H54 (cell line): ENCODE measurements at regions not wholly inside any gene's neighbourhood (a gene's known extent, or its start where the extent isn't known, plus 50 kb on each side); places are given as distances from the start of the nearest gene placed in this dataset.
A peak's percentile ranks its signal among the peaks of the same experiment; 100 is the strongest.

ENCODE experiments used
- DNase-seq: peaks from one replicate; pipeline ENCODE4 v3.0.0; 2011; ENCODE audit warnings: low spot score, mixed read lengths; ENCODE audit not compliant: insufficient read length
- FAIRE-seq: peaks from 3 replicates; lab custom pipeline; 2011; peaks lifted over from hg19 to GRCh38; lab: Jason Lieb, UNC
- POLR2A ChIP-seq: IDR thresholded peaks from 2 replicates; pipeline ENCODE4 v1.6.1; 2011; ENCODE audit warnings: low read depth, mild to moderate bottlenecking, low read length

DNA sequence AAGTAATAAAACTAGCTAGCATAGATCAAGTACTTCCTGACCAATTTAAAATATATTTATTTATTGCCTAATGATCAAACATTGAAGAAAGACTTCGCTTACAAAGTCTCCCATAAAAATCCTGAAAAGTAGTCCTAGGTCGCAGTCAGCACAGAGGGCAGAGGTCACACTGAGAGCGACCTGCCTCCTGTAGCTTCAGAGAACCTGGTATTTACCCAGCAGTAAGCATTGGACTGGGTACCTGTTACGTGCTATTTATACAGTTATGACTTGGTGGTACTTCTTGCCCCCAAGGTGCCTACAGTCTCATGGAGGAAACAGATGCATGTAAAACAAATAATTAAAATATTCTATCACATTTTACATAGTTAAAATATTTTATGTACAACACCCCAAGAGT is 274.1 kb upstream of the G2E3 start:
- DNase-seq (no peak), FAIRE-seq (no peak)
- TF ChIP-seq POLR2A, result no peak

DNA sequence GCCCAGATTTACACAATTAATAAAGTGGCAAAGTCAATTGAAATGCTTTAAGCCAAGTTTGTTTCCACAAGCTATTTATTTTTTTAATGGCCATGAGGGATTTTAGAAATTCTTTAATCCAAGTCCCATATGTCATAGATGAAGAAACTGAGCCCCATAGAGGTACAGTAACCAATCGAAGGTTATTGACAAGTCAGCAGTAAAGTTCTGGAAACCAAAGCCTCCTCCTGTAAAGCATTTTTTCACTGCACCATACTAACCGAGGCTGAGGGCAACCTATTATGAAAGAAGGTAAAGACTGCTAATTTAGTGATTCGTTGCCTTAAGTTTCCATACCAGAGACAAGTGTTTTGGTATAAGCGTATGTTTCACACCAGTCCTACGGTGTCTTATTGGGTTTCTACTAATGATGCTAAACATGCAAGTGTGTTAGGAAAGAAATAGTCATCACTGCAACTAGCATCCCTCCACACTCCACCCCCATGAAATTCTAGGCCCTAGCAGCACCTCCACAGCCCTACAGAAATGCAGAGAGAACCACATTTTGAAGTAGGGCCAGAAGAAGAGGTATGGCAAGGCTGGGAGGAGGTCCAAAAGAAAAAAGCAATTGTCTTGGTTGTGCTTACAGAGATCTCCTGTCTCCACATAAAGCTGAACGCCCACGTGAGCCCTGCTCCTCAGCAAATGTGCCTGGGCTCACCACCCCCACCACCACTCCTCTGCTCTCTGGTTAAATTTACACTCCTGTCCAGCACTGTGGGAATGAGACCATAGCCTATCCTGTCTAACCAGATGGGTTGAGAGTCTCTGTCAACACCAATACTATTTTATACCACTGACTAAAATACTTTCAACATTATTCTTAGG is 271.1 kb upstream of the G2E3 start:
- FAIRE-seq, result no peak
- no peak for TF ChIP-seq POLR2A
- DNase-seq, result no peak

DNA sequence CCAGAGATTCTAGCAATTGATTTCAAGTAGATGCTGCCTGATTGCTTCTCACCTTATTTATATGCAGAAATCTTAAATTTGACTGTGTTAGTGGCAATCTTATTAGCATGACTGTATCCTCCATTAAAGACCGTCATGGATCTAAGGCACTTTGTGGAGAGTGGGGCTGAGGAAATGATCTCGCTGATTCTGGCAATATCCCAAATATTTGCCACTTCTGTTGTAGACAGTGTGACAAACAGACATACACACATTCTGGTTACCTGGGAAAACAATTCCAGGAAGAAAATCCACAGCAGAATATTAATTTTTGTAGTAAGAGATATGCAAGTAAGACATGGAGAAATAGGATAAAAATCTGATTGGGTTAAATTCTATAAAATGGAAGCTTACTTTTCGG is 269.0 kb upstream of the G2E3 start:
- no peak for FAIRE-seq
- DNase-seq, result no peak

DNA sequence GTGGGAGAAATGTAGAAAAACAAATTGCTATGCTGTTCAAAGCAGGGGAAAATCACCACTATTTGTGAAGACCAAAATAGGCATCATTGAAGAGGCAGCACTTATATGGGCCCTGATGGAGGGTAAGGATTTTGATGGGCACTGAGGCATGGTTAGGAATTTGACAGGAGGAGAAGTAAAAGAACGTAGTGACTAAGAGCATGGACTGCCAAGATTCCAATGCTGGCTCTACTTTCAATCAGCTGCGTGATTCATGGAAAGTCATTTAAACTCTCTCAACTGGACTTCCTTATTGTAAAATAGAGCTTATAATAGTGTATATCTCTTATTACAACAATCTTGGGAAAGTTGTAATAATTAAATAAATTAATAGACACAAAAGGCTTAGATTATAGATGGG is 267.7 kb upstream of the G2E3 start:
- FAIRE-seq (peak; percentile 71), DNase-seq (no peak)
- TF ChIP-seq POLR2A, result no peak

More for the DNA sequence above, 269.0 kb upstream of the G2E3 start:
- TF ChIP-seq POLR2A, result no peak

DNA sequence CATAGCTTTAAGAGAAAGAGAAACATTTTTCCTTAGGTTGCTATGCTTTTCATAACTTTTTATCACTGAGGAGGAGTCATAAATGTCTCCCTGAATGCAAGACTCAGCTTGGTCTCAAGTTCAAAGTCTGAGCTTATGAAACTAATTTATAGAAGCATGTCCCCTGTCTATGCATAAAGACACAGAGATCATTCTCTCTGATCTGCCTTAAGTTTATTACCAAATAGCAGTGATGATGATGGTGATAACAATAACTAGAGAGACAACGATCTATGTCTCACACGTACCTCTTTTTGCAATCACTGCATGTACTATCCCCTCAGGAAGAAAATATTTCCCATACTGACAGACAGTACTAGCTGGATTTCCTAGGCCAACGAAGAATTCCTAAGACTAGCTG is 266.4 kb upstream of the G2E3 start:
- no peak for TF ChIP-seq POLR2A
- DNase-seq (no peak), FAIRE-seq (no peak)

DNA sequence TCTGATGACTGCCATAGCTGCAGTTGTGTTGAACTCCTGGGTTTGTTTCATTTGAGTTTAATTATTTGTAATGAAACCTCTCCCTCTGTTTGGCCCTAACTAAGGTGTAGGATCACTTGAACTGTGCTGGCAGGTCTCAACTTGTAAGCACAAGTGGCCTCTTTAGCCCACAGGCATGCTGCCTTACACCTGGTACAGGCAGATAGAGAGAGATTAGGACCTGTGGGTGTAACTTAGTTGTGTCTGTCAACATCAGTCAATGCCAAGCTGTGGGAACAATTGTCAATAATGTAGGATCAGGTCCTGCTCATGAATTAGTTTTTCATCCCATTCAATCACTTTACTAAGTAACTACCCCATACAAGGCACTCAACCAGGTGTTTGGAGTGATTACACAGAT is 263.0 kb upstream of the G2E3 start:
- no peak for DNase-seq
- no peak for FAIRE-seq
- TF ChIP-seq POLR2A, result no peak

DNA sequence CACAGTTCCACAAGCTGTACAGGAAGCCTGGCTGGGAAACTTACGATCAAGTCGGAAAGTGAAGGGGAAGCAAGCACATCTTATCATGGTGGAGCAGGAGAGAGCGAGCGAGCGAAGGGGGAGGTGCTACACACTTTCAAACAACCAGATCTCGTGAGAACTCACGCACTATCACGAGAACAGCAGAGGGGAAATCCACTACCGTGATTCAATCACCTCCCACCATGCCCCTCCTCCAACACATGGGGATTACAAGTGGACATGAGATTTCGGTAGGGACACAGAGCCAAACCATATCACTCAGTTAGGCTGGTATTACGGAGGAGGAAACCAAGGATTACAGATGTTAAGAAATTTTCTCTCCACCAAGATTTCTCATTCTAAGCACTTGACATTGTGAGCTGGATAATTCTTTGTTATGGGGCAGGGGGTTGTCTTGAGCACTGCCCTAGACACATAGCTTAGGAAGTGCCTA is 262.0 kb upstream of the G2E3 start:
- no peak for FAIRE-seq
- no peak for TF ChIP-seq POLR2A
- no peak for DNase-seq

DNA sequence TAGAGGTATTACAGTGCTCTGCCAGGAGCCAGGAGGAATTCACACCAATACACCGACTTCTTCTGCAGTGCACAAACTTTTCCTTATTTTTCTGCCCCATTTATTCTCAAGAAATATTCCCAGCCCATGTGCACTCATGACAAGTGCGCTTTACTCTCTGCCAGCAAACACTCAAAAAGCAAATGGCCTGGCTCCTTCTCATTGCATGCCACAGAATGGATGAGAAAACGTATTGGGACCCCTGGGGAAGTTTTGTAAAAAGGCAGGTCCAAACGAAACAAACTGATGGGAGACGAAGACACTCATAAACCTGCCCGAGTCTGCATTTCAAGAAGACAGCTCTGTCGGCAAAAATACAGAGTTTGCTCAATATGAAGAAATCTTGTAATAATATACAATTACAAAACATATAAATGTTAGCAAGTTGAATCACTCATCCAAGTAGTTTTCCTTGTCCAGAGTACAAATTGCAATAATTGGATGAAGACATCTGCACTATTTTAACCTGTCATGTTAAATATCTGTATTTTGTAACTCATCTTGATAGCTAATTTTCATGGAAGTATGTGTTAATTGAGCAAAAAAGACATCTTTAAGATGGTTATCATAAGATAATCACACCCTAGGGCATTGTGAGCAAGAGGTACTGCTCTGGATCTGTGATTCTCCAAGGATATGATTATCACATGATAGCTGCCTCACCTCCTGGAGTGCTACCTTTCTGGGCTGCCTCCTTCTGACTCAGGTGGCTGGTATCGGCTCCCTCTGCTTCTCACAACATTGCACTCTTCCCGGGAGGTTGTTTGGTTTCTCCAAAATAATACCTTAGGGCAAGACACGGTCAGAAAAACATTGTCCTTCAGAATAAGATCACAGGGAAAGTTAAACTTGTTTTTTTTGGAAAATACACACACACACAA is 260.8 kb upstream of the G2E3 start:
- FAIRE-seq, result no peak
- no peak for TF ChIP-seq POLR2A
- no peak for DNase-seq

DNA sequence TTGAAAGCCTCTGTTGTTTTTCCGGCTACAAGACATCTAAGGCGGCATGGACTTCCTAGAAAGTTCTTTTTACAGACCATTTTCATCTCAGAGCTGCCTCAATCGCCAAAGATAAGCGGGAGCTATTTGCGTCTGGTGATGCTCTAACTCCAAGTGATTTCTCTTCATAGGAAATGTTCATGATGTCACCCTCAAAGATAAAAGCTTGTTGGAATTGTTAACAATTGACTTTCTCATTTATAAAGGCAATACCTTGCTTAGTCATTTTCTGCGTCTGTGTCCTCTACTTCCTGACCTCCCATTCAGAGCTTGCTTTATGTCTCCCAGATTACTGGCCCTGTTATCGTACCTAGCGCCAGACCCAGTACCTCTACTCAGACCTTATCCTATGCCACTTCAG is 259.0 kb upstream of the G2E3 start:
- TF ChIP-seq POLR2A, result no peak
- FAIRE-seq (no peak), DNase-seq (no peak)

DNA sequence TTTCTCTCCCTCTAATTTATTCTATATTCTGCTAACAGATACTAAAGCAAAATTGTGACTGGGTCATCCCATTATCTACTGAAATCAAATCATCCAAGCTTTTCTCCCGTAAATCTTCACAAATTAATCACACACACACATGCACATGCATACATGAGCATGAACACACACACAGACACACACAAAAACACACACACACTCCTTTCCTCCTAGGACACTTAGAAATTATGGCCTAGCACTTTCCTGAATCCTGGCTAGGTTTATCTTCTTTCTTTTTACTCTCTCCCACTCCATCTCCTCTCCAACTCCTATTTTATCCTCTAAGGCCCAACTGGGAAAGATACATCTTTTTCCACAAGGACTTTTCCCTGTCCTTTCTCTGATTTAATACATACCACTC is 255.6 kb upstream of the G2E3 start:
- DNase-seq, result no peak
- no peak for TF ChIP-seq POLR2A
- no peak for FAIRE-seq

DNA sequence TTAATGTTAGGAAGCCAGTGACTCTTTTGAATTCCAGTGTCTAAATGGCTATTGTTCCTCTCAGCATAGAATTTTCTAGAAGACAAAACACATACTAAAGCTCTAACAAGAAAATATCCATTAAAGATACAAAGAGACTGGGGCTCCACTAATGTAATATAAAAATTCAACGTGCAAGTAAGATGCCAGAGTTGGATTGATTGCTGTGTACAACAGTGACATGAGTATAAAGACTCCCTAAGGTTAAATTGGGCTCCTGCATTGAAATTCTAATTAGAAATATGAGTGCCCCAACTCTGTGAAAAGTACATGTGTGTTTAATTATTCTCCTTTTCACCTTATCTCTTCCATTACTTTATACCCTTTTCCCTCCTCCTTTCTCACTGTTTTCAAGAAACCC is 253.6 kb upstream of the G2E3 start:
- no peak for FAIRE-seq
- no peak for TF ChIP-seq POLR2A
- no peak for DNase-seq

DNA sequence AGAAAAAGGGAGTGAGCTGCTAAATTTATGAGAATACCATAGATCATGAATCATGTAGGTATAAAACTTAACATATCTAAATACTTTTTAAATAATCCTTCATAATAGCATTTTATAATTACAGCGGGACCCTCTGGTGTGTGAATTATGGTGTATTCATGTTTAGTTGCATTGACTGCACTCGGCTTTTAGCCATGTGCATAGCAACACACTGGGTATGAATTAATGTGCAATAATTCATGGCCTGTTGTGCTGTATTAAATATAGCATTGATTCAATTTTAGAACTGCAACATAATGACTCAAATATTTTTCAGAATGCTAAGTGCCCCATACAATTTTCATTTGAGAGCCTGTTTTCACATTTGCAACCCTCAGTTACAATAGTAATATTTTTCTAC is 249.6 kb upstream of the G2E3 start:
- no peak for TF ChIP-seq POLR2A
- DNase-seq (no peak), FAIRE-seq (no peak)

DNA sequence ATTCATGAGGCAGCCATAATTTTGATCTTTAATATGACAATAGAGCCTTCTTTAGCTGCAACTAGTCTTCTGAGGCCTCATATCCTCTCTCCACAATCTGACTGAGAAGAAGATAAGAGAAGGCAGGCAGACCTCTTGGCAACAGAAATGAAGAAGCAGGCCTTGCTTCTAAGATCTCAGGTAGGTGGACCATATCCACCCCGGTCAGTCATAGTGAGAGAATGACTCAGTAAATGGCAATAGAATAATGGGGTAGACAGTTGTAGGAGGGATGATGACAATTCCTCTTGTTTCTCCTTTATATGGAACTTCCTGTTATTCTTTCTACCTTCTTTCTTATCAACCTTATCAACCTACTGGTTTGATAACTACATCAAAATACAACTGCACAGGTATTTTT is 246.7 kb upstream of the G2E3 start:
- no peak for FAIRE-seq
- DNase-seq, result no peak
- TF ChIP-seq POLR2A, result no peak

DNA sequence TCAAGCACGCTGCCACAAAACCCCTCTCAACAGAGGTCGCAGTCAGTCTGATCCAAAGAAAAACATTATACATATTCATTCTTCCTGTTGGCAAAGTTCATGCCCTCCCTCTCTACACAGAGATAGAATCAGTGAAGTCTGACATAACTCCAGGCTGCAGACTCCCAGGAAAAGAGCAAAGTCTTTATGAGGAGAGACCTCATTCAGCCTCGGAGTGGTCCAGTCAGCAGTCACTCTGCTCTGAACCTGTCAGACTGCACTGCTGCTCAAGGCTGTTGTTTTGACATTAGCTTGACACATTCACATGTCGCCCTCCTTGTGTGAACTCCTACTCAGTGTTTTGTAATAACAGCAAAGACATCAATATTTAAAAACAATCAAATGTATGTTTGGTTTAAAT is 241.2 kb upstream of the G2E3 start:
- DNase-seq, result no peak

More for the DNA sequence above, 241.2 kb upstream of the G2E3 start:
- TF ChIP-seq POLR2A, result no peak
- no peak for FAIRE-seq
